Fibroblast of villous mesenchyme (primary cell): ENCODE measurements at regions not wholly inside any gene's neighbourhood (a gene's known extent, or its start where the extent isn't known, plus 50 kb on each side); places are given as distances from the start of the nearest gene placed in this dataset.

Experiments used
- DNase-seq: peaks from one replicate; pipeline ENCODE4 v3.0.0-alpha.2; 2010; ENCODE audit warnings: low read depth
- H3K4me3 ChIP-seq: 2 replicates; pipeline ENCODE4 v1.5.1; 2011; ENCODE audit warnings: low read depth, mild to moderate bottlenecking, low read length
- CTCF ChIP-seq: IDR thresholded peaks from 2 replicates; pipeline ENCODE4 v1.5.1; 2012; ENCODE audit warnings: low read depth, mild to moderate bottlenecking, low read length; ENCODE audit not compliant: insufficient read depth

DNA sequence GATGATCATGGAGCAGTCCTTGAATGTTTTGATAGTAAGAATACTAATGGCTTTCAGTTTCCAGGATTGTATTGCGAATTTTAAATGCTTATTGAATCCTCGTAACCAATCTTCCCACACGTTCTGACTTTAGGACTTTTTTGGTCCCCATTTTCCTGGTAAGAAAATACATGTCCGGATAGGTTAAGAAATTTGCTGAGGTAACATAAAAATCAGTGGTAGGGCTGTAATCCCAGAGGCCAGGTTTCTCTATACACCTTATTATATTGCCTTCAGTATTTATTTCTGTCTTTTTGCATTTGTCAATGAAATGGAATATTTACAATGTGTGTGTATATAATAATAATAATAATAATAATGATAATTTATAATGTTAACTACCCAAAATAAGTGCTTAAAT, 603.2 kb downstream of the TMEM182 start:
- no peak for TF ChIP-seq CTCF
- H3K4me3 ChIP-seq = no peak overlapping the region
- no peak for DNase-seq

DNA sequence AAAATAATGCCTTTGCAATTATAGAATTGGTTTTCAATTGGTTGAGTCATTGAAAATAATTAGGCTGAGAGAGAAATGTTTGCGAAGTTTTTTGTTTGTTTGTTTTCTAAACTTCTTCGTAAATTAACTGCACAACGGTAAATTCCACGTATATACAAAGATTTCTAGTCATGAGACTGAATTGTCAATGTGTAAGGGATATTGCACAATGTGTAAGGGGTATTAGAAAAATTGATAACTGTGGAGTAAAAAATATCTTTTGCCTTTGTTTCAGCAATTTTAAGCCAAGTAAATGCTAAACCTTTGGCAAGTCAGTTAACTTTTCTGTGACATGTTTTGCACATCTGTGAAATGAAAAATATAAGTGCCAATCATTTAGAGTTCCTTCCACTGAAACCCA, 606.0 kb downstream of the TMEM182 start:
- TF ChIP-seq CTCF = no peak
- H3K4me3 ChIP-seq = no peak overlapping the region

DNA sequence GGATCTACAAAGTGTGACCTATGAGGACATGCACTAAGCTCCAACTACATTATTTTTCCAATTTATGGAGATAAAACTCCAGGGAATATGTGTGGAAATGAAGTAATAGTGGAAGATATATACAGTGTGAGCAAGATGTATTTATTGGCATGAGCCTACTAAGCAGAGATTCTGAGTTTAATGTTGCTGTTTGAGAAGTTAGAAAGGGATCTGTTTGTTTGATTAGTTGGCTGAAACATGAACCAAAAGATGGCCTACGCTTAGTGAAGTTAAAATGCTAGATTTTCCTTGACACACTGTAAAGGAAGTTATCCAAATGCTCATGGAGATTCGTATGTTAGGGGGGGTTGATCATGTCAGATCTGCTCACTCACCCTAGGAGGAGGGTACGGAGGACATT, 621.7 kb downstream of the TMEM182 start:
- no peak overlapping the region for H3K4me3 ChIP-seq
- no peak for DNase-seq
- TF ChIP-seq CTCF = no peak

More for the DNA sequence above, 606.0 kb downstream of the TMEM182 start:
- DNase-seq = no peak

- DNase-seq = no peak
- no peak overlapping the region for H3K4me3 ChIP-seq
- TF ChIP-seq CTCF = no peak
Observed at GRCh38 chr2:103386872-103387271, 625.0 kb downstream of the TMEM182 start.

DNA sequence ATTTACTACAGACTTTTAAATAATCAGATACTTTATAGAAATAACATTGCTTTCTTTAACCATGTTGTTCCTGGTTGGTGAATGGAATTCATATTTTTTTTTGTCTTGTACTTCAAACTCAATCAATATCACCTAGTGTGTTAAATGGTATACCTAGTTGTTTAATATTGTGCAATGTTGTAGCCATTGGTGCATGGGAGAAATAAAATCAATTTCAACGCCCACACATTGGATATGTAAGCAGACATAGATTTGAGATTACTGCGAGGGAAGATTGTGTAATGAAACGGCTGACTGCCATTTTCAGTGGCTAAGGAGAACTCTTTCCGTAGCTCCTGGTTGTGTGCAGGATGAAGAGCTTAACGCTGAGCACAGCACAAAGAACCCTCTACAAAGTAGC, 626.1 kb downstream of the TMEM182 start:
- no peak overlapping the region for H3K4me3 ChIP-seq
- no peak for DNase-seq
- TF ChIP-seq CTCF = no peak

DNA sequence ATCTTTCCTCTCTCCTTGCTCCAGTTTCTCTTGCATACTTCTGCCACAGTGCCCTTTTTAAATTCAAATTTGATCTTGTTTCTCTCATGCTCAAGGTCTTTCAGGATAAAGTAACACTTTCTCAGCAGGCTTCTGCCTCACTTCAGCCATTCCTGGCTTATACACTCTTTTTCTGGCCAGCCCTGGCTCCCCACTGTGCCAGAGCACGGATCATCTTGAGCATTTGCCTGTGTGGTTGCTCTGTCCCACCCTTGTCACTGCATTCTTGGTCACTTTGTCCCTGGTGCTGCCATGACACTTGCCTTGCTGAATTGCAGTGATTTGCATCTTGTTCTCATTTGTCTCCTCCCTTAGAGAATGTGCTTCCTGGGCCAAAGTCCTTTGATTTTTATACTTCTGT, 634.3 kb downstream of the TMEM182 start:
- DNase-seq = no peak
- H3K4me3 ChIP-seq = no peak overlapping the region
- TF ChIP-seq CTCF = no peak

- no peak for DNase-seq
- H3K4me3 ChIP-seq = no peak overlapping the region
- TF ChIP-seq CTCF = no peak
Observed at GRCh38 chr2:103401621-103402020, 639.8 kb downstream of the TMEM182 start.
